ENCODE measurements at regions not wholly inside any gene's neighbourhood (a gene's known extent, or its start where the extent isn't known, plus 50 kb on each side); places are given as distances from the start of the nearest gene placed in this dataset.

- no peak overlapping the region for H2AFZ ChIP-seq (ENCODE audit: low read depth)
- H3K9ac ChIP-seq: no peak overlapping the region
- ChIA-PET CTCF (no interaction called here), POLR2A (no interaction called here)
- H3K27me3 ChIP-seq (ENCODE audit: insufficient read depth): no peaks in the 10 kb centered on the region
- no peaks in the 10 kb centered on the region for H3K79me2 ChIP-seq (ENCODE audit: insufficient read depth)
- H3K27ac ChIP-seq (ENCODE audit: low read depth in 2 of 2, low read length in 1 of 2): no peak overlapping the region
- no peak overlapping the region for H3K4me2 ChIP-seq
- H3F3A ChIP-seq (replicated peaks; ENCODE audit: insufficient read depth): no peaks in the 10 kb centered on the region
- TF ChIP-seq JUND (IDR thresholded peaks at IDR 0.05): no peak
- TF ChIP-seq POLR2AphosphoS5 (IDR thresholded peaks at IDR 0.05; ENCODE audit: low read depth, low read length): no peak
- TF ChIP-seq RAD21 (IDR thresholded peaks at IDR 0.05; ENCODE audit: low read length): no peak
- no peak for TF ChIP-seq TEAD4 (IDR thresholded peaks at IDR 0.05; ENCODE audit: borderline replicate concordance, insufficient read depth)
- TF ChIP-seq NRF1 (IDR thresholded peaks at IDR 0.05; ENCODE audit: low read depth, low read length): no peak
- no peak for TF ChIP-seq USF2 (IDR thresholded peaks at IDR 0.05; ENCODE audit: borderline replicate concordance, low read depth, low read length)
- TF ChIP-seq FOSL2 (IDR thresholded peaks at IDR 0.05; ENCODE audit: borderline replicate concordance, low read depth): no peak
- no peaks in the 10 kb centered on the region for H3K36me3 ChIP-seq (replicated peaks in 1 of 2; ENCODE audit: control insufficient read depth in 1 of 2, insufficient read depth in 2 of 2, low read length in 1 of 2)
- no peak for DNase-seq
- no peaks in the 10 kb centered on the region for H3K9me3 ChIP-seq
- no peaks in the 10 kb centered on the region for H3K9me2 ChIP-seq
- no peaks in the 10 kb centered on the region for H3K4me1 ChIP-seq (ENCODE audit: control insufficient read depth in 1 of 2, insufficient read depth in 2 of 2, low read depth in 1 of 2, low read length in 1 of 2)
- H3K4me3 ChIP-seq (ENCODE audit: low read depth in 2 of 2, low read length in 1 of 2): no peak overlapping the region
- 6% methylated on average over 1 of the region's 1 CpG for WGBS (ENCODE audit: low lambda C conversion rate)
- H4K20me1 ChIP-seq (ENCODE audit: insufficient read depth): no peaks in the 10 kb centered on the region
Measured at GRCh38 chr4:104117776-104118175, 376.9 kb downstream of the CXXC4 start.

- H3F3A ChIP-seq (replicated peaks; ENCODE audit: insufficient read depth): no peaks in the 10 kb centered on the region
- H3K4me3 ChIP-seq (ENCODE audit: low read depth in 2 of 2, low read length in 1 of 2): no peak overlapping the region
- no peaks in the 10 kb centered on the region for H3K9me3 ChIP-seq
- H3K27ac ChIP-seq (ENCODE audit: low read depth in 2 of 2, low read length in 1 of 2): no peak overlapping the region
- no peak overlapping the region for H3K4me2 ChIP-seq
- no peaks in the 10 kb centered on the region for H3K27me3 ChIP-seq (ENCODE audit: insufficient read depth)
- DNase-seq: no peak
- H2AFZ ChIP-seq (ENCODE audit: low read depth): no peak overlapping the region
- no peaks in the 10 kb centered on the region for H3K9me2 ChIP-seq
- H4K20me1 ChIP-seq (ENCODE audit: insufficient read depth): no peaks in the 10 kb centered on the region
- no peak overlapping the region for H3K9ac ChIP-seq
- H3K36me3 ChIP-seq (replicated peaks in 1 of 2; ENCODE audit: control insufficient read depth in 1 of 2, insufficient read depth in 2 of 2, low read length in 1 of 2): no peaks in the 10 kb centered on the region
- CTCF ChIA-PET: no interaction called here
- POLR2A ChIA-PET: no interaction called here
- TF ChIP-seq ELF1 (IDR thresholded peaks at IDR 0.05) (no peak), FOSL2 (IDR thresholded peaks at IDR 0.05; ENCODE audit: borderline replicate concordance, low read depth) (no peak), RAD21 (IDR thresholded peaks at IDR 0.05; ENCODE audit: low read length) (no peak), MXI1 (IDR thresholded peaks at IDR 0.05; ENCODE audit: low read depth, low read length) (no peak), NFIC (IDR thresholded peaks at IDR 0.05; ENCODE audit: borderline replicate concordance) (no peak), GABPA (IDR thresholded peaks at IDR 0.05; ENCODE audit: low read depth) (no peak), PBX3 (IDR thresholded peaks at IDR 0.05) (no peak), TEAD4 (IDR thresholded peaks at IDR 0.05; ENCODE audit: borderline replicate concordance, insufficient read depth) (no peak), GATA2 (CRISPR knock-in tag; IDR thresholded peaks at IDR 0.05) (no peak), RXRA (IDR thresholded peaks at IDR 0.05; ENCODE audit: borderline replicate concordance, low read depth) (no peak), CTCF (IDR thresholded peaks at IDR 0.05) (no peak), FOXJ3 (CRISPR knock-in tag; IDR thresholded peaks at IDR 0.05) (no peak), EP300 (IDR thresholded peaks at IDR 0.05; ENCODE audit: borderline replicate concordance in 1 of 2, low read depth in 1 of 2, low read length in 1 of 2) (no peak)
- H3K79me2 ChIP-seq (ENCODE audit: insufficient read depth): no peaks in the 10 kb centered on the region
- no peaks in the 10 kb centered on the region for H3K4me1 ChIP-seq (ENCODE audit: control insufficient read depth in 1 of 2, insufficient read depth in 2 of 2, low read depth in 1 of 2, low read length in 1 of 2)
- WGBS (ENCODE audit: low lambda C conversion rate): 0% methylated on average over 3 of the region's 3 CpGs
Measured at GRCh38 chr4:104113850-104114249, 380.8 kb downstream of the CXXC4 start.

Measured in SK-N-SH (cell line).